DMS114 treated with DMSO at 0.1 percent for 48 hours (cell line): ENCODE measurements at regions not wholly inside any gene's neighbourhood (a gene's known extent, or its start where the extent isn't known, plus 50 kb on each side); places are given as distances from the start of the nearest gene placed in this dataset.

ENCODE experiments used
- DNase-seq: peaks from one replicate; lab custom pipeline; 2025; ENCODE audit not compliant: unreplicated experiment; lab: John Stamatoyannopoulos, UW

GRCh38 chr2:199631129-199631528 is 173.4 kb upstream of the SATB2 start:
- DNase-seq = no peak

- DNase-seq = no peak
Measured at GRCh38 chr2:199629301-199629700, 171.6 kb upstream of the SATB2 start.

GRCh38 chr2:199627417-199627816 is 169.7 kb upstream of the SATB2 start:
- DNase-seq = no peak

- no peak for DNase-seq
Measured at GRCh38 chr2:199624958-199625357, 167.2 kb upstream of the SATB2 start.

- no peak for DNase-seq
Measured at GRCh38 chr2:199612509-199613130, 154.9 kb upstream of the SATB2 start.

- no peak for DNase-seq
Measured at GRCh38 chr2:199607914-199608313, 150.2 kb upstream of the SATB2 start.

GRCh38 chr2:199606193-199606780 is 148.5 kb upstream of the SATB2 start:
- no peak for DNase-seq

- DNase-seq = no peak
Measured at GRCh38 chr2:199603721-199604291, 146.1 kb upstream of the SATB2 start.

GRCh38 chr2:199602896-199603717 is 145.4 kb upstream of the SATB2 start:
- DNase-seq = no peak

GRCh38 chr2:199602271-199602895 is 144.6 kb upstream of the SATB2 start:
- DNase-seq = no peak

GRCh38 chr2:199596549-199596948 is 138.8 kb upstream of the SATB2 start:
- DNase-seq = peak; percentile 10

GRCh38 chr2:199594443-199594842 is 136.7 kb upstream of the SATB2 start:
- no peak for DNase-seq

- no peak for DNase-seq
Measured at GRCh38 chr2:199591826-199592225, 134.1 kb upstream of the SATB2 start.

- DNase-seq = no peak
Measured at GRCh38 chr2:199590321-199591203, 132.8 kb upstream of the SATB2 start.

- DNase-seq = no peak
Measured at GRCh38 chr2:199589306-199589705, 131.6 kb upstream of the SATB2 start.

GRCh38 chr2:199588054-199588453 is 130.3 kb upstream of the SATB2 start:
- DNase-seq = no peak

- no peak for DNase-seq
Measured at GRCh38 chr2:199586646-199587045, 128.9 kb upstream of the SATB2 start.

- no peak for DNase-seq
Measured at GRCh38 chr2:199583676-199584075, 125.9 kb upstream of the SATB2 start.

- DNase-seq = no peak
Measured at GRCh38 chr2:199581935-199582360, 124.2 kb upstream of the SATB2 start.

- DNase-seq = no peak
Measured at GRCh38 chr2:199581408-199581807, 123.7 kb upstream of the SATB2 start.
